HCT116 (cell line): ENCODE measurements at regions not wholly inside any gene's neighbourhood (a gene's known extent, or its start where the extent isn't known, plus 50 kb on each side); places are given as distances from the start of the nearest gene placed in this dataset.

Source experiments
- ATAC-seq: fragments of 200-7000 bp; cut with Tn5 transposase; 2 replicates; pipeline ENCODE4 v1.9.1; 2020; ENCODE audit warnings: mild to moderate bottlenecking, moderate library complexity
- BruUV-seq: library from RNA; stranded (reverse); fragments of 400-500 nt; replicated peaks from 2 replicates; lab custom pipeline; 2021; lab: Mats Ljungman, UMichigan
- CTCF ChIA-PET: fragments of 300-600 bp; sonication (Branson Sonifier 250); formaldehyde crosslinking; loops from one replicate; lab custom pipeline; 2021; ENCODE audit warnings: antibody characterized with exemption; lab: Charles Lee
- POLR2A ChIA-PET: fragments of 300-600, 350-600 bp; sonication (Branson Sonifier 250); formaldehyde crosslinking; loops from one replicate; lab custom pipeline; 2021; ENCODE audit warnings: antibody characterized with exemption; lab: Charles Lee
- RAD21 ChIA-PET, 2 experiments: fragments of 300-600 bp; sonication (Branson Sonifier 250); formaldehyde crosslinking; loops; one replicate each; lab custom pipeline; 2023; ENCODE audit warnings: low total read pairs in 2 of 2; ENCODE audit not compliant: uncharacterized antibody in 2 of 2, unreplicated experiment in 2 of 2, low non-redundant PET in 1 of 2; lab: Charles Lee
- DNase-seq: peaks from one replicate; pipeline ENCODE4 v3.0.0-alpha.2; 2010; ENCODE audit warnings: low read depth, low spot score
- H2AFZ ChIP-seq: fragments of 200-600 bp; shearing (Covaris generic), sonication (generic); 2 replicates; pipeline ENCODE4 v1.6.1; 2017; ENCODE audit warnings: low read depth, mixed run types, mixed read lengths, antibody characterized with exemption, low read length; ENCODE audit not compliant: poor library complexity, severe bottlenecking
- H3K27ac ChIP-seq: 2 replicates; pipeline ENCODE4 v1.5.1; 2012; ENCODE audit warnings: low read depth, low read length
- H3K27me3 ChIP-seq: fragments of 200-600 bp; sonication (generic); 2 replicates; pipeline ENCODE4 v1.6.1; 2016; ENCODE audit warnings: mixed run types, low read length, mixed read lengths; ENCODE audit not compliant: insufficient read depth
- H3K36me3 ChIP-seq, 2 experiments: fragments of 200-500 bp in 1 of 2; fragments of 200-600 bp in 1 of 2; sonication (Bioruptor generic) in 1 of 2; sonication (generic) in 1 of 2; 2 replicates each; pipeline versions ENCODE4 v1.5.1 to v1.6.1; 2014 to 2016; ENCODE audit warnings: low read length in 2 of 2, inconsistent platforms in 1 of 2, mixed read lengths in 1 of 2, mixed run types in 1 of 2; ENCODE audit not compliant: insufficient read depth in 2 of 2, control insufficient read depth in 1 of 2
- H3K4me1 ChIP-seq, 2 experiments: fragments of 200-600 bp in 1 of 2; sonication (generic) in 1 of 2; 2 replicates each; pipeline versions ENCODE4 v1.5.1 to v1.6.1; 2012 to 2017; ENCODE audit warnings: low read length in 2 of 2, inconsistent platforms in 1 of 2, mild to moderate bottlenecking in 1 of 2, mixed read lengths in 1 of 2, mixed run types in 1 of 2, moderate library complexity in 1 of 2; ENCODE audit not compliant: insufficient read depth in 2 of 2, control insufficient read depth in 1 of 2
- H3K4me2 ChIP-seq: fragments of 200-600 bp; sonication (generic); 2 replicates; pipeline ENCODE4 v1.6.1; 2017; ENCODE audit warnings: mixed run types, low read length, mixed read lengths
- H3K4me3 ChIP-seq, 2 experiments: fragments of 200-600 bp in 1 of 2; sonication (generic) in 1 of 2; replicated peaks in 1 of 2; 2 replicates each; pipeline ENCODE4 v1.5.1; 2011 to 2016; ENCODE audit warnings: low read length in 2 of 2, control low read depth in 1 of 2, low read depth in 1 of 2, mild to moderate bottlenecking in 1 of 2, mixed read lengths in 1 of 2, mixed run types in 1 of 2
- H3K79me2 ChIP-seq: fragments of 200-600 bp; sonication (generic); 2 replicates; pipeline ENCODE4 v1.6.1; 2017; ENCODE audit warnings: mild to moderate bottlenecking, mixed run types, low read length, moderate library complexity, mixed read lengths; ENCODE audit not compliant: insufficient read depth
- H3K9ac ChIP-seq: fragments of 200-600 bp; sonication (generic); 2 replicates; pipeline ENCODE4 v1.6.1; 2016; ENCODE audit warnings: low read length, mixed read lengths
- H3K9me2 ChIP-seq: fragments of 200-600 bp; sonication (generic), shearing (Covaris generic); 2 replicates; pipeline ENCODE4 v1.6.1; 2017; ENCODE audit warnings: mixed run types, mild to moderate bottlenecking, moderate library complexity; ENCODE audit not compliant: insufficient read depth
- H3K9me3 ChIP-seq, 2 experiments: fragments of 200-500 bp in 1 of 2; fragments of 200-600 bp in 1 of 2; sonication (Bioruptor generic) in 1 of 2; sonication (generic) in 1 of 2; 2 replicates each; pipeline ENCODE4 v1.6.1; 2014 to 2017; ENCODE audit warnings: low read length in 2 of 2, mixed read lengths in 2 of 2, inconsistent platforms in 1 of 2, low read depth in 1 of 2, mild to moderate bottlenecking in 1 of 2, mixed run types in 1 of 2, moderate library complexity in 1 of 2; ENCODE audit not compliant: control insufficient read depth in 1 of 2, insufficient read depth in 1 of 2
- H4K20me1 ChIP-seq: fragments of 200-600 bp; sonication (generic), shearing (Covaris generic); 2 replicates; pipeline ENCODE4 v1.6.1; 2017; ENCODE audit warnings: mixed run types, mild to moderate bottlenecking, moderate library complexity; ENCODE audit not compliant: insufficient read depth
- CBX3 ChIP-seq: IDR thresholded peaks from 2 replicates; pipeline ENCODE4 v1.6.1; 2012; ENCODE audit warnings: low read depth
- CEBPB ChIP-seq: IDR thresholded peaks from 2 replicates; pipeline ENCODE4 v1.6.1; 2012; ENCODE audit warnings: low read depth
- ELF1 ChIP-seq: IDR thresholded peaks from 2 replicates; pipeline ENCODE4 v1.6.1; 2012; ENCODE audit warnings: low read depth, borderline replicate concordance
- EZH2phosphoT487 ChIP-seq: fragments of 200-600 bp; IDR thresholded peaks from 2 replicates; pipeline ENCODE4 v1.6.1; 2018; ENCODE audit warnings: antibody characterized with exemption, borderline replicate concordance
- FOSL1 ChIP-seq: IDR thresholded peaks from 2 replicates; pipeline ENCODE4 v1.6.1; 2012; ENCODE audit warnings: low read depth
- RAD21 ChIP-seq: IDR thresholded peaks from 2 replicates; pipeline ENCODE4 v1.6.1; 2012; ENCODE audit warnings: low read depth, mild to moderate bottlenecking
- SP1 ChIP-seq: IDR thresholded peaks from 2 replicates; pipeline ENCODE4 v1.6.1; 2012; ENCODE audit warnings: low read depth
- SRF ChIP-seq: IDR thresholded peaks from 2 replicates; pipeline ENCODE4 v1.6.1; 2012; ENCODE audit warnings: low read depth
- TCF7L2 ChIP-seq: IDR thresholded peaks from 2 replicates; pipeline ENCODE4 v1.7.0; 2011; ENCODE audit warnings: borderline replicate concordance, inconsistent platforms; ENCODE audit not compliant: insufficient read depth, insufficient read length; ENCODE audit errors: extremely low read depth
- ZFX ChIP-seq: fragments of 450-650 bp; IDR thresholded peaks from 2 replicates; pipeline ENCODE4 v1.6.1; 2017
- ZNF274 ChIP-seq: fragments of 200-500 bp; sonication (Bioruptor generic); IDR thresholded peaks from 2 replicates; pipeline ENCODE4 v1.6.1; 2014; ENCODE audit warnings: mild to moderate bottlenecking, low read depth, low read length, inconsistent platforms
- intact Hi-C: fragments of 100-400 bp; cut with micrococcal nuclease; formaldehyde crosslinking; loops from 2 replicates; pipeline ENCODE4 v1.10.0; 2022
- TF ChIP-seq, protein P1 (sequence below), 3 experiments: fragments of 200-600 bp in 1 of 3; sonication (generic) in 1 of 3; IDR thresholded peaks in 2 of 3; conservative IDR thresholded peaks in 1 of 3; 2 replicates each; pipeline ENCODE4 v1.5.1; 2012 to 2017; ENCODE audit warnings: low read depth in 2 of 3, low read length in 2 of 3, antibody characterized with exemption in 1 of 3, borderline replicate concordance in 1 of 3, control low read depth in 1 of 3, mild to moderate bottlenecking in 1 of 3, mixed read lengths in 1 of 3, mixed run types in 1 of 3, moderate library complexity in 1 of 3; ENCODE audit not compliant: insufficient read depth in 1 of 3
- TF ChIP-seq, protein P2 (sequence below): IDR thresholded peaks from 2 replicates; pipeline ENCODE4 v1.6.1; 2011; ENCODE audit warnings: mild to moderate bottlenecking, low read length, moderate library complexity; ENCODE audit not compliant: insufficient replicate concordance; ENCODE audit errors: extremely low read depth

DNA sequence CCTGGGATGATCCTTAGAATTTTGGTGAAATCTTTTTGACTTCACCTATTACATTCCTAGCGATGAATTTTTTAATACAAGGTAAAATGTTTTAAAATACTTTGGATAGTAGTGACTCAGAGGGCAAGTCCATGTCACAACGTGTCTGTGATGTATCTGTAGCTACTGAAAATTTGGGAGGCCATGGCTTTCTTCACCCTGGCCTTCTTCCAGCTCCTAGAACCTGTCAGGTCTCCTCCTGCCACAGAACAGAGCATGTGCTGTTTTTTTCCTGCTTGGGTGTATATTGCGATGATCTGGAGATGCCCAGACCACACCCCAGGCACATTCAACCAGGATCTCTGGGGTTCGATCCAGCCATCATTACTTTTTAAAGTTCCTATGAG, 194.4 kb downstream of the BTBD3 start:
- Histone ChIP-seq H3K36me3 (no peaks in the 10 kb centered on the region), H3K27me3 (no peaks in the 10 kb centered on the region), H3K79me2 (no peaks in the 10 kb centered on the region)
- ATAC-seq (no peak), DNase-seq (no peak)
- RAD21 ChIA-PET = no interaction called here
- no peak for TF ChIP-seq CEBPB
- no peak for TF ChIP-seq ZFX
- TF ChIP-seq ZNF274 = no peak
- no peak for TF ChIP-seq SRF
- TF ChIP-seq CBX3 = no peak
- TF ChIP-seq FOSL1 = no peak
- TF ChIP-seq ELF1 = no peak
- TF ChIP-seq, protein P1, sequence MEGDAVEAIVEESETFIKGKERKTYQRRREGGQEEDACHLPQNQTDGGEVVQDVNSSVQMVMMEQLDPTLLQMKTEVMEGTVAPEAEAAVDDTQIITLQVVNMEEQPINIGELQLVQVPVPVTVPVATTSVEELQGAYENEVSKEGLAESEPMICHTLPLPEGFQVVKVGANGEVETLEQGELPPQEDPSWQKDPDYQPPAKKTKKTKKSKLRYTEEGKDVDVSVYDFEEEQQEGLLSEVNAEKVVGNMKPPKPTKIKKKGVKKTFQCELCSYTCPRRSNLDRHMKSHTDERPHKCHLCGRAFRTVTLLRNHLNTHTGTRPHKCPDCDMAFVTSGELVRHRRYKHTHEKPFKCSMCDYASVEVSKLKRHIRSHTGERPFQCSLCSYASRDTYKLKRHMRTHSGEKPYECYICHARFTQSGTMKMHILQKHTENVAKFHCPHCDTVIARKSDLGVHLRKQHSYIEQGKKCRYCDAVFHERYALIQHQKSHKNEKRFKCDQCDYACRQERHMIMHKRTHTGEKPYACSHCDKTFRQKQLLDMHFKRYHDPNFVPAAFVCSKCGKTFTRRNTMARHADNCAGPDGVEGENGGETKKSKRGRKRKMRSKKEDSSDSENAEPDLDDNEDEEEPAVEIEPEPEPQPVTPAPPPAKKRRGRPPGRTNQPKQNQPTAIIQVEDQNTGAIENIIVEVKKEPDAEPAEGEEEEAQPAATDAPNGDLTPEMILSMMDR (IDR thresholded peaks at IDR 0.05 in 2 of 3, conservative IDR thresholded peaks at IDR 0.05 in 1 of 3; ENCODE audit: borderline replicate concordance in 1 of 3, insufficient read depth in 1 of 3, low read depth in 2 of 3, low read length in 2 of 3) = no peak
- TF ChIP-seq EZH2phosphoT487 = no peak
- no peak for TF ChIP-seq RAD21
- TF ChIP-seq SP1 = no peak
- no peak for TF ChIP-seq TCF7L2
- TF ChIP-seq, protein P2, sequence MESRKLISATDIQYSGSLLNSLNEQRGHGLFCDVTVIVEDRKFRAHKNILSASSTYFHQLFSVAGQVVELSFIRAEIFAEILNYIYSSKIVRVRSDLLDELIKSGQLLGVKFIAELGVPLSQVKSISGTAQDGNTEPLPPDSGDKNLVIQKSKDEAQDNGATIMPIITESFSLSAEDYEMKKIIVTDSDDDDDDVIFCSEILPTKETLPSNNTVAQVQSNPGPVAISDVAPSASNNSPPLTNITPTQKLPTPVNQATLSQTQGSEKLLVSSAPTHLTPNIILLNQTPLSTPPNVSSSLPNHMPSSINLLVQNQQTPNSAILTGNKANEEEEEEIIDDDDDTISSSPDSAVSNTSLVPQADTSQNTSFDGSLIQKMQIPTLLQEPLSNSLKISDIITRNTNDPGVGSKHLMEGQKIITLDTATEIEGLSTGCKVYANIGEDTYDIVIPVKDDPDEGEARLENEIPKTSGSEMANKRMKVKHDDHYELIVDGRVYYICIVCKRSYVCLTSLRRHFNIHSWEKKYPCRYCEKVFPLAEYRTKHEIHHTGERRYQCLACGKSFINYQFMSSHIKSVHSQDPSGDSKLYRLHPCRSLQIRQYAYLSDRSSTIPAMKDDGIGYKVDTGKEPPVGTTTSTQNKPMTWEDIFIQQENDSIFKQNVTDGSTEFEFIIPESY = no peak
- TF ChIP-seq, all 23 proteins: peak for 0
- no peak overlapping the region for H3K27ac ChIP-seq
- peaks cover 0 to 28% of the 10 kb centered on the region in 2 experiments; a peak in 2 of 4 replicates for H3K9me3 ChIP-seq
- no peaks in the 10 kb centered on the region for H3K9me2 ChIP-seq
- no peak overlapping the region for H3K9ac ChIP-seq
- H4K20me1 ChIP-seq = no peaks in the 10 kb centered on the region
- no TSS peak for BruUV-seq
- intact Hi-C loops = no loop called here
- H3K4me1 ChIP-seq = no peaks in the 10 kb centered on the region
- no peak overlapping the region for H2AFZ ChIP-seq
- no peak overlapping the region for H3K4me2 ChIP-seq
- H3K4me3 ChIP-seq = no peak overlapping the region
- ChIA-PET POLR2A (no interaction called here), CTCF (no interaction called here)
